ENCODE measurements at regions not wholly inside any gene's neighbourhood (a gene's known extent, or its start where the extent isn't known, plus 50 kb on each side); places are given as distances from the start of the nearest gene placed in this dataset.
A peak's percentile ranks its signal among the peaks of the same experiment; 100 is the strongest.
"Not testable (repeated sequence)": the region's sequence is repeated elsewhere in the genome, so short reads cannot be mapped to it uniquely, and the experiment has no call there.

GRCh38 chr2:192499476-192499875 is 304.7 kb upstream of the TMEFF2 start (continued):
- TF ChIP-seq CDX4 (CRISPR knock-in tag; IDR thresholded peaks at IDR 0.05; ENCODE audit: borderline replicate concordance) (no peak), TP53 (CRISPR knock-in tag; IDR thresholded peaks at IDR 0.05) (no peak), E2F5 (CRISPR knock-in tag; IDR thresholded peaks at IDR 0.05) (no peak), NR1H2 (CRISPR knock-in tag; IDR thresholded peaks at IDR 0.05) (no peak), ZMAT4 (CRISPR knock-in tag; IDR thresholded peaks at IDR 0.05) (no peak), MYBL2 (CRISPR knock-in tag; IDR thresholded peaks at IDR 0.05) (no peak), NR3C1 (CRISPR knock-in tag; conservative IDR thresholded peaks at IDR 0.05; ENCODE audit: low read depth) (no peak), ATF2 (CRISPR knock-in tag; IDR thresholded peaks at IDR 0.05; ENCODE audit: borderline replicate concordance, low read depth) (no peak), USF2 (CRISPR knock-in tag; IDR thresholded peaks at IDR 0.05) (no peak), CBFB (CRISPR knock-in tag; IDR thresholded peaks at IDR 0.05; ENCODE audit: low read depth) (no peak), NFE2L1 (CRISPR knock-in tag; IDR thresholded peaks at IDR 0.05) (no peak), SMAD3 (CRISPR knock-in tag; IDR thresholded peaks at IDR 0.05; ENCODE audit: borderline replicate concordance) (no peak), CREM (CRISPR knock-in tag; IDR thresholded peaks at IDR 0.05) (no peak), GRHL2 (CRISPR knock-in tag; IDR thresholded peaks at IDR 0.05; ENCODE audit: insufficient replicate concordance, severe bottlenecking) (no peak), SOX15 (CRISPR knock-in tag; IDR thresholded peaks at IDR 0.05) (no peak)

- Mint-ChIP-seq H3K27me3 (ENCODE audit: low read depth) (no peaks in the 10 kb centered on the region), H3K4me1 (no peaks in the 10 kb centered on the region), H3K9me3 (peaks cover 20% of the 10 kb centered on the region), H3K36me3 (no peaks in the 10 kb centered on the region), H3K4me3 (no peak overlapping the region), H3K27ac (no peak overlapping the region)
- POLR2A ChIA-PET = no interaction called here
- ATAC-seq (peak; percentile 47; the same call in 1 of the 2 replicates), DNase-seq (ENCODE audit: low spot score) (peak; percentile 23)
- CTCF ChIA-PET = no interaction called here
- TF ChIP-seq NFYB (CRISPR knock-in tag; conservative IDR thresholded peaks at IDR 0.05; ENCODE audit: low read depth) (no peak), NR3C1 (CRISPR knock-in tag; conservative IDR thresholded peaks at IDR 0.05; ENCODE audit: low read depth) (no peak), JUN (CRISPR knock-in tag; IDR thresholded peaks at IDR 0.05) (no peak), ZMAT4 (CRISPR knock-in tag; IDR thresholded peaks at IDR 0.05) (no peak), TEAD1 (CRISPR knock-in tag; IDR thresholded peaks at IDR 0.05) (no peak), FOXP1 (CRISPR knock-in tag; IDR thresholded peaks at IDR 0.05; ENCODE audit: borderline replicate concordance) (no peak), NR2C2 (CRISPR knock-in tag; IDR thresholded peaks at IDR 0.05) (no peak), ELF4 (CRISPR knock-in tag; IDR thresholded peaks at IDR 0.05; ENCODE audit: low read depth) (no peak), AR (CRISPR knock-in tag; IDR thresholded peaks at IDR 0.05) (no peak), FOXJ3 (CRISPR knock-in tag; IDR thresholded peaks at IDR 0.05; ENCODE audit: borderline replicate concordance) (no peak), ZNF416 (CRISPR knock-in tag; IDR thresholded peaks at IDR 0.05) (no peak), JAZF1 (CRISPR knock-in tag; IDR thresholded peaks at IDR 0.05) (no peak)
Observed at GRCh38 chr2:192498747-192499146, 304.0 kb upstream of the TMEFF2 start.

GRCh38 chr2:192488158-192488557 is 293.4 kb upstream of the TMEFF2 start:
- Mint-ChIP-seq H3K9me3 (peaks cover 49% of the 10 kb centered on the region), H3K4me1 (peaks cover 14% of the 10 kb centered on the region)
- CTCF ChIA-PET; H3K27ac Mint-ChIP-seq; POLR2A ChIA-PET; DNase-seq (ENCODE audit: low spot score); ATAC-seq; H3K4me3 Mint-ChIP-seq; H3K27me3 Mint-ChIP-seq (ENCODE audit: low read depth); H3K36me3 Mint-ChIP-seq: not testable (repeated sequence)

All from WTC11 (cell line).